ENCODE measurements at regions not wholly inside any gene's neighbourhood (a gene's known extent, or its start where the extent isn't known, plus 50 kb on each side); places are given as distances from the start of the nearest gene placed in this dataset.

DNA sequence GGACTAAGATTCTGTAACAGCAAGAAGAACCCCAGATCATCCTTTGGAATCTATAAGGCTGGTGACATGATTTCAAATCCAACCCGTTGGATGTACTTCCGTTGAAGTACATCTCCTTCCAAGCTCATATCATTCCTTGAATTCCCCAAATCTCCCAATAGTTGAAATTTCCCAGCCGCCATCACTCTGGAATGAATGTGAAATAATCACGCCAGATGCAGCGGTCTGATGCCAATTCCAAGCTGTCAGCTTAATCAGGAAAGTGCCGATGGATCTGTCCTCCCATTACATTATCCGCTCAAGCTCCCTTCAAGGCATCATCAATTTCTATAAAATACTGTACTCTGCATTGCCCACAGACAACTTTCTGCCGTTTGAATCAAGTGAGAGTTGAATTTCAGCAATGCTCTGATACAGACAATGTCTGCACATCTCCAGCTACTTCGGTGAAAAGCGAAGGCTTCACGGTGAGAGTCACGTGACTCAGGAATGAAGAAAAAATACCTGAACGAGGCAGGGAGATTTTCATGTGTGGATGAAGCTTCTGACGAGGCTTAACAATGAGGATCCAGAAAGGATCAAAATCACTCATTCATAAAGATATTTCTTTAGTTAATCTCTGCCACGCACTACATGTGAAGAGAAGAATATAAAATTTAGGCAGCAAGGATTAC, 663.9 kb downstream of the AJAP1 start:
- WGBS, 5 donors = 83 to 87% (median 85%) methylated on average over 14 to 15 of the region's 15 CpGs
- DNase-seq = no peak
- H3K36me3 ChIP-seq = no peaks in the 10 kb centered on the region
- no peak overlapping the region for H3K27ac ChIP-seq
- intact Hi-C loops (cut with DNase I; ENCODE audit: low total_unique reads) = no loop called here
- H3K4me3 ChIP-seq = no peak overlapping the region
- H3K4me1 ChIP-seq = no peaks in the 10 kb centered on the region
- peaks cover 0 to 9% (median 8%) of the 10 kb centered on the region in 4 donors for H3K9me3 ChIP-seq
- TF ChIP-seq POLR2AphosphoS5 (IDR thresholded peaks at IDR 0.05) (no peak), EP300 (IDR thresholded peaks at IDR 0.05) (no peak), POLR2A (IDR thresholded peaks at IDR 0.05) (no peak)
- TF ChIP-seq, protein P1, sequence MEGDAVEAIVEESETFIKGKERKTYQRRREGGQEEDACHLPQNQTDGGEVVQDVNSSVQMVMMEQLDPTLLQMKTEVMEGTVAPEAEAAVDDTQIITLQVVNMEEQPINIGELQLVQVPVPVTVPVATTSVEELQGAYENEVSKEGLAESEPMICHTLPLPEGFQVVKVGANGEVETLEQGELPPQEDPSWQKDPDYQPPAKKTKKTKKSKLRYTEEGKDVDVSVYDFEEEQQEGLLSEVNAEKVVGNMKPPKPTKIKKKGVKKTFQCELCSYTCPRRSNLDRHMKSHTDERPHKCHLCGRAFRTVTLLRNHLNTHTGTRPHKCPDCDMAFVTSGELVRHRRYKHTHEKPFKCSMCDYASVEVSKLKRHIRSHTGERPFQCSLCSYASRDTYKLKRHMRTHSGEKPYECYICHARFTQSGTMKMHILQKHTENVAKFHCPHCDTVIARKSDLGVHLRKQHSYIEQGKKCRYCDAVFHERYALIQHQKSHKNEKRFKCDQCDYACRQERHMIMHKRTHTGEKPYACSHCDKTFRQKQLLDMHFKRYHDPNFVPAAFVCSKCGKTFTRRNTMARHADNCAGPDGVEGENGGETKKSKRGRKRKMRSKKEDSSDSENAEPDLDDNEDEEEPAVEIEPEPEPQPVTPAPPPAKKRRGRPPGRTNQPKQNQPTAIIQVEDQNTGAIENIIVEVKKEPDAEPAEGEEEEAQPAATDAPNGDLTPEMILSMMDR (IDR thresholded peaks at IDR 0.05) = no peak
- H3K27me3 ChIP-seq = peaks cover 0 to 19% (median 0%) of the 10 kb centered on the region in 3 donors

DNA sequence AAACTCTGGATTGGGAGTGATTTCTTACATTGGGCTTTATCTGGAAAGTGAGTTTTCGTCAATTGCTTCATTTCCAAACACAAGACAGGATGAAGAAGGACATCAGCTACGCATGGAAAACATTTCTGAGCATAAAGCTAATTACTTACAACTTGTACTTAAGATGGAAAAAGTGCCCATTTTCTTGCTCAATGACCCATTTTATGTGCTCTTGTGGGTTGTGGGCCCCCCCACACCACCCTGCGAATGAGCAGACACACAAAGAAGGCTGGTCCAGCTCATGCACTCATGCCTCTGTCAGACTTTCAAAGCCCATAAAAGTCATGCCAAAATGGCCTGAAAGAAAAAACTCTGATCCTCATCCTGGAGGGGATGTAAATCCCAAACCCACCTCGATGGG, 663.0 kb downstream of the AJAP1 start:
- 62 to 83% (median 76%) methylated on average over 4 of the region's 4 CpGs for WGBS, 5 donors
- Histone ChIP-seq H3K27ac (no peak overlapping the region), H3K9me3 (peaks cover 0 to 9% (median 8%) of the 10 kb centered on the region in 4 donors), H3K4me3 (no peak overlapping the region), H3K27me3 (peaks cover 0 to 28% (median 0%) of the 10 kb centered on the region in 3 donors), H3K4me1 (no peaks in the 10 kb centered on the region), H3K36me3 (no peaks in the 10 kb centered on the region)
- intact Hi-C loops (cut with DNase I; ENCODE audit: low total_unique reads) = no loop called here
- TF ChIP-seq POLR2AphosphoS5 (IDR thresholded peaks at IDR 0.05) = no peak
- no peak for TF ChIP-seq POLR2A (IDR thresholded peaks at IDR 0.05)
- TF ChIP-seq, protein P1 (IDR thresholded peaks at IDR 0.05) = no peak
- TF ChIP-seq EP300 (IDR thresholded peaks at IDR 0.05) = no peak
- no peak for DNase-seq

DNA sequence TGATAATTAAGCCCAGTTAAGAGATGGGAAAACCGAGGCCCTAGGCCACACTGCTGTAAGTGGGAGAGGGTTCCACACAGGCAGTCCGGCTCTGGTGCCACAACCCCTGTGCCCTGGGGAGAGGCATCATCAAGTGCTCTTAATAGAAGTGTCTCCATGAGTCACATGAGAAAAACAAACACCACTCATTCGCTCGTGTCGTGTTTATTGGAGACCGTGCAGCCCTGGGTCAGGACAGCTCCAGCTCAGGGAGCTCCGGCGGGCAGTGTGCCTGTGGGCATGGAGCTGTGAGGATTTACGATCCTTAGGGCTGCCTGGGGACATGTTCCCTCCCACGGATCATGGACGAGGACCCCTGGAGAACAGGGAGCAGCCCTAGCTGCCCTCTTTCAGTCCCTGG, 658.5 kb downstream of the AJAP1 start:
- no peak for DNase-seq
- H3K27me3 ChIP-seq = peaks cover 0 to 59% (median 0%) of the 10 kb centered on the region in 3 donors
- H3K36me3 ChIP-seq = no peaks in the 10 kb centered on the region
- H3K27ac ChIP-seq = no peak overlapping the region
- intact Hi-C loops (cut with DNase I; ENCODE audit: low total_unique reads) = no loop called here
- 55 to 67% (median 59%) methylated on average over 11 of the region's 11 CpGs for WGBS, 5 donors
- H3K4me3 ChIP-seq = no peak overlapping the region
- H3K9me3 ChIP-seq = no peaks in the 10 kb centered on the region
- TF ChIP-seq, protein P1 (IDR thresholded peaks at IDR 0.05) = no peak
- no peak for TF ChIP-seq EP300 (IDR thresholded peaks at IDR 0.05)
- no peak for TF ChIP-seq POLR2A (IDR thresholded peaks at IDR 0.05)
- TF ChIP-seq POLR2AphosphoS5 (IDR thresholded peaks at IDR 0.05) = no peak
- H3K4me1 ChIP-seq = no peaks in the 10 kb centered on the region

DNA sequence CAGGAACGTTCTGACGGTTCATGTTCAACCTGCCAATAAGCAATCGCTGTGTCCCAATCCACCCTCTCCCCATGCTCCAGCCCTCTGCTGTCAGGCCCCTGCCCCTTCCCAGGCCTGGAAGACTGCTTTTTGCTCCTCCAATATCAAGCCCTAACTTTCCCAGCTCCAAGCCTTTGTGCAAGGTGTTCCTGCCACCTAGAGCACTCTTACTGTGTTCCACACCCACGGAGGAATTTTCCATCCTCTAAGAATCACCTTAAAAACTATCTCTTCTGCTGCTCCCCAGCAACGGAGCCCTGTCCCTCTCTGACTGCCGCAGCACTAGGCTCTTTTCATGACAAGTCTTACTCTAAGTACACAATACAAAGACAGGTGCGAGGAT, 657.9 kb downstream of the AJAP1 start:
- Histone ChIP-seq H3K9me3 (no peaks in the 10 kb centered on the region), H3K27ac (no peak overlapping the region), H3K27me3 (peaks cover 0 to 59% (median 0%) of the 10 kb centered on the region in 3 donors), H3K4me3 (no peak overlapping the region), H3K36me3 (no peaks in the 10 kb centered on the region), H3K4me1 (no peaks in the 10 kb centered on the region)
- intact Hi-C loops (cut with DNase I; ENCODE audit: low total_unique reads) = no loop called here
- DNase-seq = no peak
- WGBS, 5 donors = 72 to 83% (median 77%) methylated on average over 7 of the region's 7 CpGs
- TF ChIP-seq POLR2A (IDR thresholded peaks at IDR 0.05) (no peak), POLR2AphosphoS5 (IDR thresholded peaks at IDR 0.05) (no peak), EP300 (IDR thresholded peaks at IDR 0.05) (no peak)
- TF ChIP-seq, protein P1 (IDR thresholded peaks at IDR 0.05) = no peak
